Cardiac fibroblast (primary cell): ENCODE measurements at regions not wholly inside any gene's neighbourhood (a gene's known extent, or its start where the extent isn't known, plus 50 kb on each side); places are given as distances from the start of the nearest gene placed in this dataset.

Source experiments
- DNase-seq, 2 donors: peaks; one replicate each; pipeline versions ENCODE4 v3.0.0 to v3.0.0-alpha.2; 2010; ENCODE audit warnings: low read depth in 2 of 2
- H3K4me3 ChIP-seq, 2 donors: replicated peaks in 1 of 2; 1 replicate in 1 of 2; 2 replicates in 1 of 2; pipeline ENCODE4 v1.5.1; 2011; ENCODE audit warnings: low read depth in 2 of 2, low read length in 2 of 2, mild to moderate bottlenecking in 2 of 2, moderate library complexity in 1 of 2
- TF ChIP-seq, protein P1 (sequence below): IDR thresholded peaks from one replicate; pipeline ENCODE4 v1.5.1; 2011; ENCODE audit warnings: low read depth, mild to moderate bottlenecking, low read length, inconsistent platforms

DNA sequence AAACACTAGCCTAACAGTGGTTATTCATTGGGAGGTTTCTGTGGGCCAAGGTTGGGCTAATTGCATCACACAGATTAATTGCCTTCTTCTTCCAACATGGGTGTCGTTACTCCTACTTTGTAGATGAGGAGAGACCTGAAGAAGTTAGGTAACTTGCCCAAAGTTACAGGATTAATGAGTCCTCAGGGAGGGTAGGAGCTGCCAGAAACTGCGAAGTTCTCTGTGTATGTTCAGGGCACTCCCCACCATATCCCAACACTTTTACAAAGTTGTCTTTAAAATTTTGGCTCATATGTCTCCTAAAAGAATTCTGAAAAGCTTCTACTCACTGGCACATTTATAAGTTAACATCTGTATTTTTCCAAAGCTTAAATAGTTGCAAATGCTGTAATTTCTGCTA, 323.5 kb upstream of the HSF2 start:
- TF ChIP-seq, protein P1, sequence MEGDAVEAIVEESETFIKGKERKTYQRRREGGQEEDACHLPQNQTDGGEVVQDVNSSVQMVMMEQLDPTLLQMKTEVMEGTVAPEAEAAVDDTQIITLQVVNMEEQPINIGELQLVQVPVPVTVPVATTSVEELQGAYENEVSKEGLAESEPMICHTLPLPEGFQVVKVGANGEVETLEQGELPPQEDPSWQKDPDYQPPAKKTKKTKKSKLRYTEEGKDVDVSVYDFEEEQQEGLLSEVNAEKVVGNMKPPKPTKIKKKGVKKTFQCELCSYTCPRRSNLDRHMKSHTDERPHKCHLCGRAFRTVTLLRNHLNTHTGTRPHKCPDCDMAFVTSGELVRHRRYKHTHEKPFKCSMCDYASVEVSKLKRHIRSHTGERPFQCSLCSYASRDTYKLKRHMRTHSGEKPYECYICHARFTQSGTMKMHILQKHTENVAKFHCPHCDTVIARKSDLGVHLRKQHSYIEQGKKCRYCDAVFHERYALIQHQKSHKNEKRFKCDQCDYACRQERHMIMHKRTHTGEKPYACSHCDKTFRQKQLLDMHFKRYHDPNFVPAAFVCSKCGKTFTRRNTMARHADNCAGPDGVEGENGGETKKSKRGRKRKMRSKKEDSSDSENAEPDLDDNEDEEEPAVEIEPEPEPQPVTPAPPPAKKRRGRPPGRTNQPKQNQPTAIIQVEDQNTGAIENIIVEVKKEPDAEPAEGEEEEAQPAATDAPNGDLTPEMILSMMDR = no peak
- H3K4me3 ChIP-seq = no peak overlapping the region
- no peak for DNase-seq

DNA sequence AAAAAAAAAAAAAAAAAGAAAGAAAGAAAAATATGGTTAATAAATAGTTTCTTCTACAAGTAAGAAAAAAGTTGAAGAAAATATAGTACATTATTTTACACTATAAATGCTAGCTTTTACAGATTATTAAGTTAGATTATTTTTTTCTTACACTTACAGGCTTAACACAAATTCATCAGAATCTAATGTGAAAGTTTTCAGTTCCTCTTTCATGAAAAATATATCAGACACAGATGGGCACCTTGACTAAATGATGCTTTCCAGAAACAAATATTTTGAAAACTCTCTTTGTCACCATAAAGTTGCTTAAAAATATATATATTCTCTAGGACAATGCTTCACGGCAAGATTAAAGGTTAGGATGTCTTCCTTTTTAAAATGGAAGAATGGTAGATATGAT, 321.8 kb upstream of the HSF2 start:
- H3K4me3 ChIP-seq = no peak overlapping the region
- DNase-seq = no peak
- TF ChIP-seq, protein P1 = no peak

DNA sequence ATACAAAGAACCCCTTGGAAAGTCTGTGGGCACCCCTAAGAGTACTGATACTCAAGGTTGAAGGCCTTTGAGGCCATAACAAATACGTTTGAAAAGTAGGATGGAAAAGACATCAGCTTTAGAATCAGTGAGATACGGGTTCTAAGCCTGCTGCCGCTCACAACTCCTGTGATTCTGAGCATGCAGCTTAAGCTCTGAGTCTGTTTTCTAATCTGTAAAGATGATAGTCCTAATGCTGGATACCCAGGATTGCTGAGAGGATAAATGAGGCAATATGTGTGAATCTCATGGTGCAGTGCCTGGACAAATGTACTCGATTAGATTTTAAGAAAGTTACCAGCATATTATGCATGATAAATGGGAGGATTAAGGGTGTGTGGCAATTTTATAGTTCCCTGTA, 321.0 kb upstream of the HSF2 start:
- no peak for DNase-seq
- TF ChIP-seq, protein P1 = no peak
- no peak overlapping the region for H3K4me3 ChIP-seq

GRCh38 chr6:122079916-122080315, 319.5 kb upstream of the HSF2 start:
- TF ChIP-seq, protein P1 = no peak
- DNase-seq = no peak
- H3K4me3 ChIP-seq = no peak overlapping the region

DNA sequence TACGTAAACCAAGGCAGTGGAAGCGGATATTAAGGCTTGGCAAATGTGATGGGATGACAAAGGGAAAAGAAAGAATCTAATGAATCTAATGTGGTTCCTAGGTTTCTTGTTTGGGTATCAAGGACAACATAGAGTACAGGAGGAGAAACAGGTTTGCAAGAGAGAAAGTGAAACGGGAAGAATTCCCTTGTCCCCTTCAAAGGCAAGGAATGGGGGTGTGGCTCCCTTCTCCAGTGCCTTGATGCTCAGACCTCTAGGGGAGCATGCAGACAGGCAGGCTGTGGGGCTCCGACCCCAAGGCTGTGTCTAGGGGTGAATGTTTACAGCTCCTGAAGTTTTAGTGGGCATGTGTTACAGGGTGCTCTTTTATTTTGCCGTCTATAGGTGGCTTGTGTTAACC, 317.5 kb upstream of the HSF2 start:
- DNase-seq = no peak
- H3K4me3 ChIP-seq = no peak overlapping the region
- TF ChIP-seq, protein P1 = no peak

DNA sequence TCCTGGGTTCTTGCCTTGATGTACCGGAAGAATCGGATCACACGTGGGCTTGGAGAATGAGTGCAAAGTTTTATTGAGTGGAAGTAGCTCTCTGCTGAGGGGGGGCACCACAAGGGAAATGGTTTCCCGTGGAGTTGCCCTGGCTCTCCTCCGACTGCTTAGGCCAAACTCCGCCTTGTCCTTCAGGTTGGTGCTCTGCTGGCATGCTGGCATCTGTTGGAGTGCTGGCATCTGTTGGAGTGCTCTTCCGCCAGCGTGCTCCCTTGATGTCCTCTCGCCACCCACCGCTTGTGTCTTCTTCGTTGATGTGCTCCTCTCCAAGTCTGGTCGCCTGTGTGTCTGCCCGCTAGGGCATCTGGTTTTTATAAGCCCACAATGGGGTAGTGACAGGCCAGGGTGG, 317.1 kb upstream of the HSF2 start:
- TF ChIP-seq, protein P1 = no peak
- no peak overlapping the region for H3K4me3 ChIP-seq
- DNase-seq = no peak

GRCh38 chr6:122092366-122092765, 307.1 kb upstream of the HSF2 start:
- TF ChIP-seq, protein P1 = no peak
- DNase-seq = no peak
- no peak overlapping the region for H3K4me3 ChIP-seq
